IMR-90 (cell line): ENCODE measurements at regions not wholly inside any gene's neighbourhood (a gene's known extent, or its start where the extent isn't known, plus 50 kb on each side); places are given as distances from the start of the nearest gene placed in this dataset.

ENCODE experiments used
- ATAC-seq: fragments of 200-7000 bp; cut with Tn5 transposase; 2 replicates; pipeline ENCODE4 v1.9.1; 2020; ENCODE audit warnings: low read depth, mild to moderate bottlenecking, moderate library complexity
- BruUV-seq: library from RNA; stranded (reverse); fragments of 400-500 nt; replicated peaks from 2 replicates; lab custom pipeline; 2021; lab: Mats Ljungman, UMichigan
- CTCF ChIA-PET: fragments of 300-600 bp; formaldehyde crosslinking; extraction: SDS; loops from one replicate; lab custom pipeline; 2021; ENCODE audit warnings: antibody characterized with exemption; lab: Yijun Ruan, JAX
- POLR2A ChIA-PET: fragments of 300-600 bp; sonication (Branson Sonifier 250); formaldehyde crosslinking; loops from one replicate; lab custom pipeline; 2022; ENCODE audit warnings: antibody characterized with exemption; ENCODE audit not compliant: unreplicated experiment; lab: Charles Lee
- DNase-seq: peaks from one replicate; pipeline ENCODE4 v3.0.0; 2013
- H2AFZ ChIP-seq: replicated peaks from 2 replicates; pipeline ENCODE3; 2013; ENCODE audit warnings: low read length, mild to moderate bottlenecking; ENCODE audit not compliant: poor library complexity
- H2AK5ac ChIP-seq: 2 replicates; pipeline ENCODE4 v1.6.1; 2013; ENCODE audit warnings: low read depth, low read length, inconsistent platforms
- H2AK9ac ChIP-seq: replicated peaks from 2 replicates; pipeline ENCODE3; 2013; ENCODE audit warnings: mild to moderate bottlenecking, low read depth, low read length, moderate library complexity; ENCODE audit not compliant: poor library complexity
- H2BK120ac ChIP-seq: 2 replicates; pipeline ENCODE4 v1.6.1; 2013; ENCODE audit warnings: low read depth, low read length, inconsistent platforms
- H2BK15ac ChIP-seq: 3 replicates; pipeline ENCODE4 v1.6.1; 2013; ENCODE audit warnings: low read depth, low read length, inconsistent platforms
- H2BK20ac ChIP-seq: 2 replicates; pipeline ENCODE4 v1.6.1; 2013; ENCODE audit warnings: low read depth, mild to moderate bottlenecking, inconsistent platforms, low read length, moderate library complexity
- H2BK5ac ChIP-seq: 2 replicates; pipeline ENCODE4 v1.6.1; 2013; ENCODE audit warnings: mild to moderate bottlenecking, low read depth, low read length, inconsistent platforms; ENCODE audit not compliant: poor library complexity, severe bottlenecking
- H3K14ac ChIP-seq: replicated peaks from 2 replicates; pipeline ENCODE4 v1.6.1; 2013; ENCODE audit warnings: low read depth, low read length, inconsistent platforms
- H3K18ac ChIP-seq: 2 replicates; pipeline ENCODE4 v1.6.1; 2013; ENCODE audit warnings: low read depth, low read length, control low read depth
- H3K23ac ChIP-seq: 2 replicates; pipeline ENCODE4 v1.6.1; 2013; ENCODE audit warnings: low read depth, low read length, inconsistent platforms
- H3K27ac ChIP-seq: 2 replicates; pipeline ENCODE4 v1.5.1; 2013; ENCODE audit warnings: mild to moderate bottlenecking, control low read depth, low read length; ENCODE audit not compliant: insufficient read depth
- H3K27me3 ChIP-seq: 2 replicates; pipeline ENCODE4 v1.6.1; 2013; ENCODE audit warnings: low read length; ENCODE audit not compliant: control insufficient read depth, insufficient read depth
- H3K36me3 ChIP-seq: 2 replicates; pipeline ENCODE4 v1.6.1; 2013; ENCODE audit warnings: low read length, mixed read lengths; ENCODE audit not compliant: control insufficient read depth, insufficient read depth
- H3K4ac ChIP-seq: 2 replicates; pipeline ENCODE4 v1.6.1; 2013; ENCODE audit warnings: low read depth, low read length, inconsistent platforms
- H3K4me1 ChIP-seq: 2 replicates; pipeline ENCODE4 v1.6.1; 2013; ENCODE audit warnings: low read length, mixed read lengths; ENCODE audit not compliant: control insufficient read depth, insufficient read depth
- H3K4me2 ChIP-seq: 2 replicates; pipeline ENCODE4 v1.6.1; 2013; ENCODE audit warnings: low read depth, mild to moderate bottlenecking, control low read depth, low read length, moderate library complexity
- H3K4me3 ChIP-seq: 2 replicates; pipeline ENCODE4 v1.5.1; 2013; ENCODE audit warnings: low read depth, mild to moderate bottlenecking, control low read depth, low read length, moderate library complexity; ENCODE audit not compliant: insufficient read depth
- H3K56ac ChIP-seq: 2 replicates; pipeline ENCODE4 v1.6.1; 2013; ENCODE audit warnings: low read length, inconsistent platforms; ENCODE audit not compliant: insufficient read depth; ENCODE audit errors: extremely low read depth
- H3K79me1 ChIP-seq, 2 experiments: 2 replicates each; pipeline ENCODE4 v1.6.1; 2013; ENCODE audit warnings: low read length in 2 of 2, inconsistent platforms in 1 of 2, low read depth in 1 of 2
- H3K9ac ChIP-seq: 2 replicates; pipeline ENCODE4 v1.6.1; 2013; ENCODE audit warnings: low read depth, low read length, control low read depth
- H3K9me1 ChIP-seq: 2 replicates; pipeline ENCODE4 v1.6.1; 2013; ENCODE audit warnings: low read length, inconsistent platforms; ENCODE audit not compliant: insufficient read depth
- H3K9me3 ChIP-seq: 2 replicates; pipeline ENCODE4 v1.6.1; 2013; ENCODE audit warnings: low read length; ENCODE audit not compliant: control insufficient read depth, insufficient read depth
- H4K20me1 ChIP-seq: 2 replicates; pipeline ENCODE4 v1.6.1; 2013; ENCODE audit warnings: low read length, inconsistent platforms; ENCODE audit not compliant: insufficient read depth
- H4K5ac ChIP-seq: 2 replicates; pipeline ENCODE4 v1.6.1; 2013; ENCODE audit warnings: mild to moderate bottlenecking, low read depth, low read length, control low read depth
- H4K8ac ChIP-seq, 2 experiments: 2 replicates each; pipeline ENCODE4 v1.6.1; 2013; ENCODE audit warnings: low read depth in 2 of 2, low read length in 2 of 2, control low read depth in 1 of 2, inconsistent platforms in 1 of 2
- H4K91ac ChIP-seq: 2 replicates; pipeline ENCODE4 v1.6.1; 2013; ENCODE audit warnings: low read depth, low read length, inconsistent platforms; ENCODE audit not compliant: insufficient read depth
- CHD1 ChIP-seq: IDR thresholded peaks from 2 replicates; pipeline ENCODE4 v1.6.1; 2012; ENCODE audit warnings: low read depth, low read length, improper control_type of control experiment
- POLR2A ChIP-seq: IDR thresholded peaks from 2 replicates; pipeline ENCODE4 v1.6.1; 2012; ENCODE audit warnings: mild to moderate bottlenecking, low read depth, low read length
- SMC3 ChIP-seq: fragments of 150-350 bp; IDR thresholded peaks from 2 replicates; pipeline ENCODE4 v1.6.1; 2016; ENCODE audit warnings: low read depth, mild to moderate bottlenecking, antibody characterized with exemption, low read length, moderate library complexity
- WGBS, 2 experiments: methylation state at CpG; one replicate each; pipeline versions ENCODE4 v1.1.5 to v1.1.7; 2013; ENCODE audit warnings: missing lambda C conversion rate in 2 of 2; ENCODE audit not compliant: insufficient read length in 1 of 2; ENCODE audit errors: extremely low coverage in 2 of 2; 5-methylcytosine and 5-hydroxymethylcytosine counted together
- dilution Hi-C: fragments of 300-500 bp; cut with HindIII; formaldehyde crosslinking; loops from one replicate; pipeline ENCODE4 v1.14.3; 2018; ENCODE audit warnings: low sequenced_read_pairs; ENCODE audit not compliant: unreplicated experiment
- in situ Hi-C: fragments of 300-500 bp; cut with MboI; formaldehyde crosslinking; loops from 3 replicates; pipeline ENCODE4 v1.14.3; 2019; ENCODE audit warnings: low sequenced_read_pairs, inconsistent platforms, mixed read lengths
- intact Hi-C: fragments of 100-400 bp; cut with micrococcal nuclease; formaldehyde crosslinking; loops from 2 replicates; pipeline ENCODE4 v1.10.0; 2022
- TF ChIP-seq, protein P1 (sequence below): fragments of 150-350 bp; IDR thresholded peaks from 2 replicates; pipeline ENCODE4 v1.6.1; 2017; ENCODE audit warnings: mild to moderate bottlenecking, antibody characterized with exemption, low read length, low read depth

DNA sequence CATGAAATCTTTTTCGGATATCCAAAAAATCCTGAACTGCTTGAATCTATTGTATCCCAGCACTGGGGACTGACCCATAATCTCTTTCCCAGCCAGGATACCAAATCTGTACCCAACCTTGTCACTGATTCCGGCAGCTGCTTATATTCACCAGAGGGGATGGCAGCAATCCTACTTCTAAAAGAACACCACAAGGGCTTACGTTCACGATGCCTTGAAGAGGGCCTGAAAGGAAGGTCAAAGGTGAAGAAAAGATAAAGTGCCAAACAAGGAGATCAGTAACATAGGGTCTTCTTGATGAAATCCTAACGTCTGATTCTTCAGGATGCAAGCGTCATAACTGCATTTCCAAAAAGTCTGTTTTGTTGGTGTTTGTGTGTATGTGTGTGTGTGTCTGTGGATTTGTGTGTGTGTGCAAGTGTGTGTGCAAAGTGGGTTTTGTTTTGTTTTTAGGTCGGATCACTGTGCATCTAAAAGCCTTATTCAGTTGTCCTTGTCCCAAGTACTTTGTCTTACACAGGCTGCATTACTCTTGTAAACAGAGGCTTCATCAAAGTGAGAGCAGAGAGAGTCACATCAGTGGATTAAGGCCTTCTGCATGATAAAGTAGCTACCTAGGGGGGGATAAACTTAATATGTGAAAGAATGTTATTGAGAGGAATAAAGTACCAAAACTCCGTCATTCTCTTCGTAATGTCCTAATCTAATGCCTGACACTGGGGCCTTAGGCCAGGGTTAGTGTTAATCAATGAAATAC is 179.3 kb downstream of the BARHL2 start:
- Histone ChIP-seq H4K91ac (no peak overlapping the region), H3K36me3 (no peaks in the 10 kb centered on the region), H2BK120ac (no peak overlapping the region), H2BK15ac (no peak overlapping the region), H3K56ac (no peak overlapping the region), H2AK5ac (no peak overlapping the region), H2AK9ac (no peak overlapping the region), H3K27me3 (no peaks in the 10 kb centered on the region), H3K4me1 (no peaks in the 10 kb centered on the region), H3K9me1 (no peaks in the 10 kb centered on the region), H3K79me1 (no peaks in the 10 kb centered on the region), H3K14ac (no peak overlapping the region), H3K4me2 (no peak overlapping the region), H3K4ac (no peak overlapping the region), H3K18ac (no peak overlapping the region), H4K5ac (no peak overlapping the region), H2AFZ (no peak overlapping the region), H3K23ac (no peak overlapping the region), H2BK20ac (no peak overlapping the region), H3K9me3 (no peaks in the 10 kb centered on the region), H4K20me1 (no peaks in the 10 kb centered on the region), H3K4me3 (no peak overlapping the region), H4K8ac (no peak overlapping the region), H3K9ac (no peak overlapping the region), H2BK5ac (no peak overlapping the region), H3K27ac (no peak overlapping the region)
- in situ Hi-C loops (no loop called here), dilution Hi-C loops (no loop called here), intact Hi-C loops (no loop called here)
- WGBS, 2 experiments = 40% methylated on average over 2 of the region's 9 CpGs; no CpG with 5 or more reads in 1 of the 2 experiments
- POLR2A ChIA-PET = no interaction called here
- no peak for TF ChIP-seq SMC3
- TF ChIP-seq CHD1 = no peak
- TF ChIP-seq, protein P1, sequence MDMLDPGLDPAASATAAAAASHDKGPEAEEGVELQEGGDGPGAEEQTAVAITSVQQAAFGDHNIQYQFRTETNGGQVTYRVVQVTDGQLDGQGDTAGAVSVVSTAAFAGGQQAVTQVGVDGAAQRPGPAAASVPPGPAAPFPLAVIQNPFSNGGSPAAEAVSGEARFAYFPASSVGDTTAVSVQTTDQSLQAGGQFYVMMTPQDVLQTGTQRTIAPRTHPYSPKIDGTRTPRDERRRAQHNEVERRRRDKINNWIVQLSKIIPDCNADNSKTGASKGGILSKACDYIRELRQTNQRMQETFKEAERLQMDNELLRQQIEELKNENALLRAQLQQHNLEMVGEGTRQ = no peak
- TF ChIP-seq POLR2A = no peak
- no peak for ATAC-seq
- no peak for DNase-seq
- CTCF ChIA-PET = no interaction called here
- no TSS peak for BruUV-seq
